ENCODE measurements at regions not wholly inside any gene's neighbourhood (a gene's known extent, or its start where the extent isn't known, plus 50 kb on each side); places are given as distances from the start of the nearest gene placed in this dataset.

- DNase-seq (ENCODE audit: low read depth, low spot score): no peak
- no peaks in the 10 kb centered on the region for H3K27me3 Mint-ChIP-seq (ENCODE audit: low read depth)
- H3K9me3 Mint-ChIP-seq: no peaks in the 10 kb centered on the region
- no peak for TF ChIP-seq CTCF (conservative IDR thresholded peaks at IDR 0.05)
- H3K27ac Mint-ChIP-seq (ENCODE audit: unreplicated experiment): no peak overlapping the region
- H3K4me1 Mint-ChIP-seq: peaks cover 13% of the 10 kb centered on the region
- no peak overlapping the region for H3K4me3 Mint-ChIP-seq
- H3K36me3 Mint-ChIP-seq (ENCODE audit: low read depth): no peaks in the 10 kb centered on the region
Measured at GRCh38 chr3:31241533-31241932, 291.2 kb upstream of the STT3B start.

GRCh38 chr3:31242026-31242960 lies 290.4 kb upstream of the STT3B start:
- no peaks in the 10 kb centered on the region for H3K27me3 Mint-ChIP-seq (ENCODE audit: low read depth)
- no peaks in the 10 kb centered on the region for H3K36me3 Mint-ChIP-seq (ENCODE audit: low read depth)
- H3K4me3 Mint-ChIP-seq: no peak overlapping the region
- no peak for TF ChIP-seq CTCF (conservative IDR thresholded peaks at IDR 0.05)
- H3K4me1 Mint-ChIP-seq: peaks cover 19% of the 10 kb centered on the region
- H3K9me3 Mint-ChIP-seq: no peaks in the 10 kb centered on the region
- no peak overlapping the region for H3K27ac Mint-ChIP-seq (ENCODE audit: unreplicated experiment)
- no peak for DNase-seq (ENCODE audit: low read depth, low spot score)

GRCh38 chr3:31244929-31245817 lies 287.6 kb upstream of the STT3B start:
- no peak for TF ChIP-seq CTCF (conservative IDR thresholded peaks at IDR 0.05)
- no peaks in the 10 kb centered on the region for H3K27me3 Mint-ChIP-seq (ENCODE audit: low read depth)

GRCh38 chr3:31246293-31247062 lies 286.2 kb upstream of the STT3B start:
- Mint-ChIP-seq H3K27me3 (ENCODE audit: low read depth) (no peaks in the 10 kb centered on the region), H3K4me3 (no peak overlapping the region), H3K4me1 (peaks cover 22% of the 10 kb centered on the region), H3K27ac (ENCODE audit: unreplicated experiment) (no peak overlapping the region), H3K9me3 (peaks cover 3% of the 10 kb centered on the region), H3K36me3 (ENCODE audit: low read depth) (no peaks in the 10 kb centered on the region)
- no peak for DNase-seq (ENCODE audit: low read depth, low spot score)
- TF ChIP-seq CTCF (conservative IDR thresholded peaks at IDR 0.05): no peak

More at GRCh38 chr3:31244929-31245817, 287.6 kb upstream of the STT3B start:
- no peak for DNase-seq (ENCODE audit: low read depth, low spot score)
- H3K4me3 Mint-ChIP-seq: no peak overlapping the region
- H3K9me3 Mint-ChIP-seq: no peaks in the 10 kb centered on the region
- no peak overlapping the region for H3K27ac Mint-ChIP-seq (ENCODE audit: unreplicated experiment)
- no peaks in the 10 kb centered on the region for H3K36me3 Mint-ChIP-seq (ENCODE audit: low read depth)
- peaks cover 22% of the 10 kb centered on the region for H3K4me1 Mint-ChIP-seq

GRCh38 chr3:31247063-31247447 lies 285.7 kb upstream of the STT3B start:
- Mint-ChIP-seq H3K9me3 (peaks cover 3% of the 10 kb centered on the region), H3K4me3 (no peak overlapping the region), H3K27ac (ENCODE audit: unreplicated experiment) (no peak overlapping the region), H3K4me1 (peaks cover 22% of the 10 kb centered on the region), H3K36me3 (ENCODE audit: low read depth) (no peaks in the 10 kb centered on the region), H3K27me3 (ENCODE audit: low read depth) (no peaks in the 10 kb centered on the region)
- no peak for DNase-seq (ENCODE audit: low read depth, low spot score)
- TF ChIP-seq CTCF (conservative IDR thresholded peaks at IDR 0.05): no peak

All from neural crest cell (in vitro differentiated cells).